Adrenal gland (tissue), 5 donors: ENCODE measurements at regions not wholly inside any gene's neighbourhood (a gene's known extent, or its start where the extent isn't known, plus 50 kb on each side); places are given as distances from the start of the nearest gene placed in this dataset.

Experiments
- POLR2A ChIP-seq, 2 donors: fragments of 450-650 bp; IDR thresholded peaks; one replicate each; pipeline ENCODE4 v1.6.1; 2017; ENCODE audit warnings: antibody characterized with exemption in 2 of 2, mild to moderate bottlenecking in 2 of 2, moderate library complexity in 1 of 2
- TF ChIP-seq, protein P1 (sequence below), 6 experiments: fragments of 450-650 bp in 4 of 6; fragments of 200-600 bp in 2 of 6; sonication (generic) in 1 of 6; IDR thresholded peaks; 1 replicate in 5 of 6; 2 replicates in 1 of 6; pipeline versions ENCODE4 v1.5.1 to v1.8.0; 2016 to 2021; ENCODE audit warnings: antibody characterized with exemption in 6 of 6, mild to moderate bottlenecking in 2 of 6, moderate library complexity in 1 of 6
- donor health status: DM: no; HTN: no; CAD: no.

DNA sequence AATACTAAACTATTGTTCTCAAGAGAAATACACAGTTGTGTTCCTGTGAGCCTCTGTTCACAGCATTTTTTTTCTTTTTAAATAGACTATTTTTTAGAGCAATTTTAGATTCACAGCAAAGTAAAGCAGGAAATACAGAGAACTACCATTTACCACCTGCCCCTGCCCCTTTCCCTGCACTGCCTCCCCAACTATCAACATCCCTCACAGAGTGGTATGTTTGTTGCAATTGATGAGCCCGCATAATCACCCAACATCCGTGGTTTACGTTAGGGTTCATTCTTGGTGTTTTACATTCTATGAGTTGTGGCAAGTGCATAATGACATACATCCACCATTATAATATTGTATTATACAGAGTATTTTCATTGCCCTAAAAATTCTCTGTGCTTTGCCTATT lies 71.6 kb upstream of the TNFAIP3 start:
- TF ChIP-seq, protein P1, sequence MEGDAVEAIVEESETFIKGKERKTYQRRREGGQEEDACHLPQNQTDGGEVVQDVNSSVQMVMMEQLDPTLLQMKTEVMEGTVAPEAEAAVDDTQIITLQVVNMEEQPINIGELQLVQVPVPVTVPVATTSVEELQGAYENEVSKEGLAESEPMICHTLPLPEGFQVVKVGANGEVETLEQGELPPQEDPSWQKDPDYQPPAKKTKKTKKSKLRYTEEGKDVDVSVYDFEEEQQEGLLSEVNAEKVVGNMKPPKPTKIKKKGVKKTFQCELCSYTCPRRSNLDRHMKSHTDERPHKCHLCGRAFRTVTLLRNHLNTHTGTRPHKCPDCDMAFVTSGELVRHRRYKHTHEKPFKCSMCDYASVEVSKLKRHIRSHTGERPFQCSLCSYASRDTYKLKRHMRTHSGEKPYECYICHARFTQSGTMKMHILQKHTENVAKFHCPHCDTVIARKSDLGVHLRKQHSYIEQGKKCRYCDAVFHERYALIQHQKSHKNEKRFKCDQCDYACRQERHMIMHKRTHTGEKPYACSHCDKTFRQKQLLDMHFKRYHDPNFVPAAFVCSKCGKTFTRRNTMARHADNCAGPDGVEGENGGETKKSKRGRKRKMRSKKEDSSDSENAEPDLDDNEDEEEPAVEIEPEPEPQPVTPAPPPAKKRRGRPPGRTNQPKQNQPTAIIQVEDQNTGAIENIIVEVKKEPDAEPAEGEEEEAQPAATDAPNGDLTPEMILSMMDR (IDR thresholded peaks at IDR 0.05), result no peak
- no peak for TF ChIP-seq POLR2A (IDR thresholded peaks at IDR 0.05)
